LNCAP (cell line): ENCODE measurements at regions not wholly inside any gene's neighbourhood (a gene's known extent, or its start where the extent isn't known, plus 50 kb on each side); places are given as distances from the start of the nearest gene placed in this dataset.

ENCODE experiments used
- TF ChIP-seq, protein P1 (sequence below): fragments of 450-650 bp; IDR thresholded peaks from 2 replicates; pipeline ENCODE4 v1.5.1; 2017; ENCODE audit warnings: mild to moderate bottlenecking

GRCh38 chr4:123055943-123056342 lies 133.5 kb upstream of the NUDT6 start:
- TF ChIP-seq, protein P1, sequence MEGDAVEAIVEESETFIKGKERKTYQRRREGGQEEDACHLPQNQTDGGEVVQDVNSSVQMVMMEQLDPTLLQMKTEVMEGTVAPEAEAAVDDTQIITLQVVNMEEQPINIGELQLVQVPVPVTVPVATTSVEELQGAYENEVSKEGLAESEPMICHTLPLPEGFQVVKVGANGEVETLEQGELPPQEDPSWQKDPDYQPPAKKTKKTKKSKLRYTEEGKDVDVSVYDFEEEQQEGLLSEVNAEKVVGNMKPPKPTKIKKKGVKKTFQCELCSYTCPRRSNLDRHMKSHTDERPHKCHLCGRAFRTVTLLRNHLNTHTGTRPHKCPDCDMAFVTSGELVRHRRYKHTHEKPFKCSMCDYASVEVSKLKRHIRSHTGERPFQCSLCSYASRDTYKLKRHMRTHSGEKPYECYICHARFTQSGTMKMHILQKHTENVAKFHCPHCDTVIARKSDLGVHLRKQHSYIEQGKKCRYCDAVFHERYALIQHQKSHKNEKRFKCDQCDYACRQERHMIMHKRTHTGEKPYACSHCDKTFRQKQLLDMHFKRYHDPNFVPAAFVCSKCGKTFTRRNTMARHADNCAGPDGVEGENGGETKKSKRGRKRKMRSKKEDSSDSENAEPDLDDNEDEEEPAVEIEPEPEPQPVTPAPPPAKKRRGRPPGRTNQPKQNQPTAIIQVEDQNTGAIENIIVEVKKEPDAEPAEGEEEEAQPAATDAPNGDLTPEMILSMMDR, result no peak

GRCh38 chr4:123060039-123060770 lies 137.8 kb upstream of the NUDT6 start:
- TF ChIP-seq, protein P1, result no peak

DNA sequence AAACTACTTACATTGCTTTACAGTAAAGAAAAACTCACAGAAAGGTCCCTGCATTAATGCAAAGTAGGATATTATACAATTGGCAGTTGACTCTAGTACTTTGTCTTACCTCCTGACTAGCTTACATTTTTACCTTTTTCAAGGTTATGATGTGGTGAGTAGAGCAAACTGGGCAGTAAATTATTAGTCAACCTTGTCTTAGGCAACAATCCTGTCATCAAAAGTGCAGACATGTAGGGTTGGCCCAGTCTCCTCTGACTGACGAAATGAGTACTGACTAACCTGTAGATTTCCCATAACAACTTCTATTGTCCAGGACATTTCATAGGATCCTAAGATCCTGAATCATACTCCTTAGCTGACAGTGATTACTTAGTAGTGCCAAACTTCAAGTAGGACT lies 142.0 kb upstream of the NUDT6 start:
- TF ChIP-seq, protein P1, result no peak

GRCh38 chr4:123068081-123068480 lies 145.7 kb upstream of the NUDT6 start:
- TF ChIP-seq, protein P1, result no peak

DNA sequence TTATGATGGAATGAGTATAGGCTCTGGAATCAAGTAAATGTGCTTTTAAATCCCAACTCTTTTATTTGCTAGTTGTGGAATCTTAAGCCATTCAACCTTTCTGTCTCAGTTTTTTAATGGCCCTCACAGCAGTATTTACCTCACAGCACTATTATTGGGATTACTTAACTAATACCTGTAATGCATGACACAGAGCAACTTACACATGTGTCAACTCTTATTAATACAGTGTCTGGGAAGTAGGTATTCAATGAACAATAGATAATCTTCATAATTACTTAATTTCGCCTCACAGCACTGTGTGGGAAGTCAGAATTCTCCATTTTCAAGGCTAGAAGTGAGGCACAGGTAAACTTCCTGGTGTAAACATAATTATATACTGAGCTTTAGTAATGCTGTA lies 149.7 kb upstream of the NUDT6 start:
- TF ChIP-seq, protein P1, result no peak

- TF ChIP-seq, protein P1, result no peak
Measured at GRCh38 chr4:123073650-123074049, 151.3 kb upstream of the NUDT6 start.

DNA sequence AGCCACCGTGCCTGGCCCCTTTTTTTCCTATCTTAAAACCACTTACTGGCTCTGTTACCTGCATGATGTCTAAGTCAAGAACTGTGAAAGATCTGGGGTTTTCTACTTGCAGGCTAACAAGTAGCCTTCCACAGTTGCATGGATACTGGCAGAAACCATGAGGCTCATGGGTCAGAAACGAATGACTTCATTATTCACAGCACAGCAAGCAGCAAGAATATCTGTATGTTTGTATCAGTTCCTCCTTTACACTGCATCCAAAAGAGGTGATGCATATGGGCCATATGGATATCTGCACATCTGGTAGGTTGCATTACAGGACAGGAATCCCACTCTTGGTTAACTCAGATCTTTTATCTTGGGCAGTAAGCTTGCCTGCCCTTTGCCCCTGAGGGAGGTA lies 154.9 kb upstream of the NUDT6 start:
- TF ChIP-seq, protein P1, result no peak

DNA sequence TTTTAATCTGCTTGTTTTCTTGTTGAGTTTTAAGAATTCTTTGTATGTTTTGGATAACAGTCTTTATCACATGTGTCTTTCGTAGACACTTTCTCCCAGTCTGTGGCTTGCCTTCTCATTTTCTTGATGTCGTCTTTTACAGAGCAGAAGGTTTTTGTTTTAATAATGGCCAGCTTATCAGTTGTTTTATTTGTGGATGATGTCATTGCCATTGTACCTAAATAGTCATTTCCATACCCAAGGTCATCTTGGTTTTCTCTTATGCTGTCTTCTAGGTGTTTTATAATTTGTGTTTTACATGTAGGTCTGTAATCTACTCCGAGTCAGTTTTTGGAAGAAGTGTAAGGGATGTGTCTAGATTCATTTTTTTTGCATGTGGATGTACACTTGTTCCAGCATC lies 159.6 kb upstream of the NUDT6 start:
- TF ChIP-seq, protein P1, result no peak
